ENCODE measurements at regions not wholly inside any gene's neighbourhood (a gene's known extent, or its start where the extent isn't known, plus 50 kb on each side); places are given as distances from the start of the nearest gene placed in this dataset.

- Histone ChIP-seq H3K4me1 (ENCODE audit: low read depth, poor library complexity, severe bottlenecking) (no peaks in the 10 kb centered on the region), H3K4me2 (no peak overlapping the region), H4K20me1 (ENCODE audit: insufficient read depth) (no peaks in the 10 kb centered on the region), H3K27ac (no peak overlapping the region), H3K27me3 (ENCODE audit: insufficient read depth, low read depth) (no peaks in the 10 kb centered on the region), H3K9ac (no peak overlapping the region), H3K4me3 (IDR thresholded peaks at IDR 0.05; ENCODE audit: insufficient read depth, low read depth, low read length) (no peak overlapping the region), H3K36me3 (ENCODE audit: insufficient read depth) (no peaks in the 10 kb centered on the region), H2AFZ (ENCODE audit: low read depth) (no peak overlapping the region), H3K79me2 (ENCODE audit: insufficient read depth, low read depth) (no peaks in the 10 kb centered on the region)
- no peak for TF ChIP-seq CTCF (conservative IDR thresholded peaks at IDR 0.05; ENCODE audit: low read depth, low read length)
Observed at GRCh38 chr9:13613296-13613695, 333.8 kb upstream of the MPDZ start.

- TF ChIP-seq CTCF (conservative IDR thresholded peaks at IDR 0.05; ENCODE audit: low read depth, low read length), result no peak
- no peaks in the 10 kb centered on the region for H4K20me1 ChIP-seq (ENCODE audit: insufficient read depth)
- no peak overlapping the region for H3K4me2 ChIP-seq
- no peak overlapping the region for H3K9ac ChIP-seq
- H3K79me2 ChIP-seq (ENCODE audit: insufficient read depth, low read depth), result no peaks in the 10 kb centered on the region
- H3K4me3 ChIP-seq (IDR thresholded peaks at IDR 0.05; ENCODE audit: insufficient read depth, low read depth, low read length), result no peak overlapping the region
- no peak overlapping the region for H3K27ac ChIP-seq
- H3K27me3 ChIP-seq (ENCODE audit: insufficient read depth, low read depth), result no peaks in the 10 kb centered on the region
- H3K4me1 ChIP-seq (ENCODE audit: low read depth, poor library complexity, severe bottlenecking), result no peaks in the 10 kb centered on the region
- H3K36me3 ChIP-seq (ENCODE audit: insufficient read depth), result no peaks in the 10 kb centered on the region
- no peak overlapping the region for H2AFZ ChIP-seq (ENCODE audit: low read depth)
Observed at GRCh38 chr9:13608451-13608850, 329.0 kb upstream of the MPDZ start.

GRCh38 chr9:13607481-13608441, 328.3 kb upstream of the MPDZ start:
- Histone ChIP-seq H4K20me1 (ENCODE audit: insufficient read depth) (no peaks in the 10 kb centered on the region), H2AFZ (ENCODE audit: low read depth) (no peak overlapping the region), H3K79me2 (ENCODE audit: insufficient read depth, low read depth) (no peaks in the 10 kb centered on the region), H3K4me2 (no peak overlapping the region), H3K36me3 (ENCODE audit: insufficient read depth) (no peaks in the 10 kb centered on the region), H3K27ac (no peak overlapping the region), H3K27me3 (ENCODE audit: insufficient read depth, low read depth) (no peaks in the 10 kb centered on the region), H3K4me1 (ENCODE audit: low read depth, poor library complexity, severe bottlenecking) (no peaks in the 10 kb centered on the region), H3K4me3 (IDR thresholded peaks at IDR 0.05; ENCODE audit: insufficient read depth, low read depth, low read length) (no peak overlapping the region), H3K9ac (no peak overlapping the region)
- no peak for TF ChIP-seq CTCF (conservative IDR thresholded peaks at IDR 0.05; ENCODE audit: low read depth, low read length)

GRCh38 chr9:13606586-13606985, 327.1 kb upstream of the MPDZ start:
- H3K27me3 ChIP-seq (ENCODE audit: insufficient read depth, low read depth), result no peaks in the 10 kb centered on the region
- no peaks in the 10 kb centered on the region for H3K79me2 ChIP-seq (ENCODE audit: insufficient read depth, low read depth)
- no peak overlapping the region for H2AFZ ChIP-seq (ENCODE audit: low read depth)
- H3K9ac ChIP-seq, result no peak overlapping the region
- H4K20me1 ChIP-seq (ENCODE audit: insufficient read depth), result no peaks in the 10 kb centered on the region
- H3K4me3 ChIP-seq (IDR thresholded peaks at IDR 0.05; ENCODE audit: insufficient read depth, low read depth, low read length), result no peak overlapping the region
- H3K4me2 ChIP-seq, result no peak overlapping the region
- no peaks in the 10 kb centered on the region for H3K36me3 ChIP-seq (ENCODE audit: insufficient read depth)
- no peak for TF ChIP-seq CTCF (conservative IDR thresholded peaks at IDR 0.05; ENCODE audit: low read depth, low read length)
- H3K27ac ChIP-seq, result no peak overlapping the region
- no peaks in the 10 kb centered on the region for H3K4me1 ChIP-seq (ENCODE audit: low read depth, poor library complexity, severe bottlenecking)

Measured in KMS-11 (cell line).